ENCODE measurements at regions not wholly inside any gene's neighbourhood (a gene's known extent, or its start where the extent isn't known, plus 50 kb on each side); places are given as distances from the start of the nearest gene placed in this dataset.
"Not testable (repeated sequence)": the region's sequence is repeated elsewhere in the genome, so short reads cannot be mapped to it uniquely, and the experiment has no call there.

- not testable (repeated sequence) for DNase-seq
Measured at GRCh38 chr13:111679645-111680044, 359.2 kb downstream of the TEX29 start.

- not testable (repeated sequence) for DNase-seq
Measured at GRCh38 chr13:111680100-111680499, 359.7 kb downstream of the TEX29 start.

GRCh38 chr13:111692028-111692427, 371.6 kb downstream of the TEX29 start:
- not testable (repeated sequence) for DNase-seq

GRCh38 chr13:111696121-111696520, 370.8 kb upstream of the SOX1 start:
- not testable (repeated sequence) for DNase-seq

- not testable (repeated sequence) for DNase-seq
Measured at GRCh38 chr13:111702059-111702458, 364.9 kb upstream of the SOX1 start.
